Erythroblast (primary cell): ENCODE measurements at regions not wholly inside any gene's neighbourhood (a gene's known extent, or its start where the extent isn't known, plus 50 kb on each side); places are given as distances from the start of the nearest gene placed in this dataset.

ENCODE experiments used
- GATA1 ChIP-seq: IDR thresholded peaks from 2 replicates; pipeline ENCODE4 v1.6.1; 2011; ENCODE audit warnings: low read depth, mild to moderate bottlenecking, control low read depth, low read length, moderate library complexity
- POLR2A ChIP-seq: IDR thresholded peaks from 2 replicates; pipeline ENCODE4 v1.6.1; 2011; ENCODE audit warnings: mild to moderate bottlenecking, low read length

- TF ChIP-seq POLR2A (no peak), GATA1 (no peak)
These were observed 236.5 kb downstream of the DMRTA1 start for GRCh38 chr9:22682961-22683699.
